Naive thymus-derived CD4-positive, alpha-beta T cell (primary cell): ENCODE measurements at regions not wholly inside any gene's neighbourhood (a gene's known extent, or its start where the extent isn't known, plus 50 kb on each side); places are given as distances from the start of the nearest gene placed in this dataset.

Source experiments
- ATAC-seq: fragments of 150-1000 bp; cut with Tn5 transposase; 2 replicates; pipeline ENCODE4 v1.10.0; 2021; ENCODE audit warnings: mild to moderate bottlenecking, moderate library complexity
- CTCF ChIA-PET: fragments of 350-600 bp; sonication (Branson Sonifier 250); formaldehyde crosslinking; loops from one replicate; lab custom pipeline; 2021; ENCODE audit warnings: antibody characterized with exemption; lab: Charles Lee
- POLR2A ChIA-PET: fragments of 350-600 bp; sonication (Branson Sonifier 250); formaldehyde crosslinking; loops from one replicate; lab custom pipeline; 2021; ENCODE audit warnings: antibody characterized with exemption, inconsistent platforms; lab: Charles Lee
- DNase-seq, 9 donors: peaks; one replicate each; pipeline versions ENCODE4 v3.0.0 to v3.0.0-alpha.2; 2020 to 2022; ENCODE audit warnings: mixed read lengths in 1 of 9
- H3K27ac ChIP-seq: one replicate; pipeline ENCODE4 v1.7.0; 2013; ENCODE audit warnings: mild to moderate bottlenecking, low read depth, low read length, moderate library complexity
- H3K27me3 ChIP-seq, 2 donors: one replicate each; pipeline ENCODE4 v1.7.0; 2013; ENCODE audit warnings: low read length in 2 of 2, mild to moderate bottlenecking in 2 of 2, moderate library complexity in 2 of 2; ENCODE audit not compliant: control insufficient read depth in 2 of 2, insufficient read depth in 2 of 2
- H3K36me3 ChIP-seq, 3 experiments: 1 replicate in 2 of 3; 2 replicates in 1 of 3; pipeline ENCODE4 v1.7.0; 2013; ENCODE audit warnings: low read length in 3 of 3, mild to moderate bottlenecking in 3 of 3, moderate library complexity in 1 of 3; ENCODE audit not compliant: insufficient read depth in 3 of 3, control insufficient read depth in 2 of 3
- H3K4me1 ChIP-seq, 2 donors: one replicate each; pipeline ENCODE4 v1.7.0; 2013; ENCODE audit warnings: low read length in 2 of 2, mild to moderate bottlenecking in 2 of 2, moderate library complexity in 1 of 2; ENCODE audit not compliant: control insufficient read depth in 2 of 2, insufficient read depth in 2 of 2
- H3K4me3 ChIP-seq: 2 replicates; pipeline ENCODE4 v1.7.0; 2013; ENCODE audit warnings: mild to moderate bottlenecking, low read length
- H3K9me3 ChIP-seq, 3 experiments: 1 replicate in 2 of 3; 2 replicates in 1 of 3; pipeline ENCODE4 v1.7.0; 2013; ENCODE audit warnings: low read length in 3 of 3; ENCODE audit not compliant: control insufficient read depth in 2 of 3
- H3K27ac Mint-ChIP-seq, 9 donors: one replicate each; pipeline ENCODE4 v1.8.0; 2020 to 2022; ENCODE audit warnings: mixed read lengths in 9 of 9, mild to moderate bottlenecking in 8 of 9, moderate library complexity in 5 of 9, inconsistent platforms in 2 of 9
- H3K27me3 Mint-ChIP-seq, 5 donors: one replicate each; pipeline ENCODE4 v1.8.0; 2021 to 2022; ENCODE audit warnings: mixed read lengths in 5 of 5, mild to moderate bottlenecking in 1 of 5
- H3K36me3 Mint-ChIP-seq, 5 donors: one replicate each; pipeline ENCODE4 v1.8.0; 2020 to 2022; ENCODE audit warnings: mixed read lengths in 5 of 5, mild to moderate bottlenecking in 3 of 5, inconsistent platforms in 1 of 5
- H3K4me1 Mint-ChIP-seq, 7 donors: one replicate each; pipeline ENCODE4 v1.8.0; 2020 to 2022; ENCODE audit warnings: mixed read lengths in 7 of 7, mild to moderate bottlenecking in 3 of 7, inconsistent platforms in 1 of 7
- H3K4me3 Mint-ChIP-seq, 10 donors: one replicate each; pipeline ENCODE4 v1.8.0; 2020 to 2022; ENCODE audit warnings: mild to moderate bottlenecking in 10 of 10, mixed read lengths in 10 of 10, moderate library complexity in 6 of 10, inconsistent platforms in 2 of 10
- H3K9me3 Mint-ChIP-seq, 11 donors: one replicate each; pipeline ENCODE4 v1.8.0; 2020 to 2022; ENCODE audit warnings: mixed read lengths in 11 of 11, mild to moderate bottlenecking in 4 of 11, inconsistent platforms in 1 of 11, moderate library complexity in 1 of 11
- intact Hi-C, 2 donors: fragments of 100-400 bp; cut with micrococcal nuclease; formaldehyde crosslinking; loops; one replicate each; pipeline ENCODE4 v1.15.1; 2023

GRCh38 chr5:53206562-53206961, 97.0 kb upstream of the MOCS2 start:
- Mint-ChIP-seq H3K36me3 (no peaks in the 10 kb centered on the region), H3K27ac (no peak overlapping the region), H3K4me1 (no peaks in the 10 kb centered on the region), H3K27me3 (peaks cover 0 to 9% (median 4%) of the 10 kb centered on the region in 5 donors), H3K9me3 (peaks cover 0 to 4% (median 0%) of the 10 kb centered on the region in 11 donors), H3K4me3 (no peak overlapping the region)
- ChIA-PET POLR2A (no interaction called here), CTCF (no interaction called here)
- Histone ChIP-seq H3K27ac (no peak overlapping the region), H3K36me3 (no peaks in the 10 kb centered on the region), H3K4me3 (no peak overlapping the region), H3K4me1 (no peaks in the 10 kb centered on the region), H3K9me3 (no peaks in the 10 kb centered on the region), H3K27me3 (peaks cover 0 to 4% of the 10 kb centered on the region in 2 donors)
- no peak for DNase-seq
- no peak for ATAC-seq
- intact Hi-C loops, result no loop called here

GRCh38 chr5:53211799-53212198, 102.2 kb upstream of the MOCS2 start:
- Mint-ChIP-seq H3K27ac (no peak overlapping the region), H3K27me3 (peaks cover 2 to 26% (median 15%) of the 10 kb centered on the region in 5 donors), H3K4me1 (no peaks in the 10 kb centered on the region), H3K9me3 (peaks cover 0 to 21% (median 5%) of the 10 kb centered on the region in 11 donors), H3K4me3 (no peak overlapping the region), H3K36me3 (peaks cover 0 to 8% (median 0%) of the 10 kb centered on the region in 5 donors)
- no peak for ATAC-seq
- Histone ChIP-seq H3K4me3 (no peak overlapping the region), H3K4me1 (no peaks in the 10 kb centered on the region), H3K9me3 (no peaks in the 10 kb centered on the region), H3K36me3 (no peaks in the 10 kb centered on the region), H3K27ac (no peak overlapping the region), H3K27me3 (peaks cover 0 to 4% of the 10 kb centered on the region in 2 donors)
- ChIA-PET POLR2A (no interaction called here), CTCF (no interaction called here)
- no peak for DNase-seq
- intact Hi-C loops, result no loop called here

- Histone ChIP-seq H3K9me3 (no peaks in the 10 kb centered on the region), H3K27ac (no peak overlapping the region), H3K4me1 (no peaks in the 10 kb centered on the region), H3K27me3 (no peaks in the 10 kb centered on the region), H3K36me3 (no peaks in the 10 kb centered on the region), H3K4me3 (no peak overlapping the region)
- Mint-ChIP-seq H3K4me1 (no peaks in the 10 kb centered on the region), H3K36me3 (no peaks in the 10 kb centered on the region), H3K27me3 (peaks cover 0 to 8% (median 2%) of the 10 kb centered on the region in 5 donors), H3K27ac (no peak overlapping the region), H3K9me3 (peaks cover 0 to 27% (median 9%) of the 10 kb centered on the region in 11 donors), H3K4me3 (no peak overlapping the region)
- intact Hi-C loops, result no loop called here
- ChIA-PET CTCF (no interaction called here), POLR2A (no interaction called here)
- ATAC-seq, result no peak
- no peak for DNase-seq
These were observed 109.6 kb upstream of the MOCS2 start for GRCh38 chr5:53219174-53219573.

- H3K27me3 Mint-ChIP-seq, result peaks cover 0 to 6% (median 2%) of the 10 kb centered on the region in 5 donors
- Histone ChIP-seq H3K9me3 (no peaks in the 10 kb centered on the region), H3K4me1 (no peaks in the 10 kb centered on the region), H3K4me3 (no peak overlapping the region), H3K27ac (no peak overlapping the region), H3K36me3 (no peaks in the 10 kb centered on the region), H3K27me3 (no peaks in the 10 kb centered on the region)
- no peaks in the 10 kb centered on the region for H3K36me3 Mint-ChIP-seq
- ChIA-PET CTCF (no interaction called here), POLR2A (no interaction called here)
- H3K4me1 Mint-ChIP-seq, result no peaks in the 10 kb centered on the region
- ATAC-seq (no peak), DNase-seq (no peak)
- no peak overlapping the region for H3K27ac Mint-ChIP-seq
- H3K4me3 Mint-ChIP-seq, result no peak overlapping the region
- intact Hi-C loops, result no loop called here
- H3K9me3 Mint-ChIP-seq, result peaks cover 0 to 26% (median 9%) of the 10 kb centered on the region in 11 donors
These were observed 110.1 kb upstream of the MOCS2 start for GRCh38 chr5:53219610-53220009.

GRCh38 chr5:53233645-53234405, 124.3 kb upstream of the MOCS2 start:
- Mint-ChIP-seq H3K36me3 (no peaks in the 10 kb centered on the region), H3K27me3 (peaks cover 0 to 10% (median 6%) of the 10 kb centered on the region in 5 donors), H3K27ac (no peak overlapping the region), H3K9me3 (peaks cover 0 to 6% (median 3%) of the 10 kb centered on the region in 11 donors), H3K4me3 (no peak overlapping the region), H3K4me1 (no peaks in the 10 kb centered on the region)
- ChIA-PET POLR2A (no interaction called here), CTCF (interaction anchor here (0.7 kb wide), 1 partner anchor 680 kb away, joined by 4 read pairs; no protein-coding TSS in a partner anchor)
- Histone ChIP-seq H3K36me3 (no peaks in the 10 kb centered on the region), H3K4me1 (no peaks in the 10 kb centered on the region), H3K27ac (no peak overlapping the region), H3K27me3 (no peaks in the 10 kb centered on the region), H3K4me3 (no peak overlapping the region), H3K9me3 (no peaks in the 10 kb centered on the region)
- DNase-seq, result no peak
- ATAC-seq, result no peak
- intact Hi-C loops, result no loop called here

- no peaks in the 10 kb centered on the region for H3K9me3 Mint-ChIP-seq
- no peaks in the 10 kb centered on the region for H3K9me3 ChIP-seq
- no peak overlapping the region for H3K27ac Mint-ChIP-seq
- peaks cover 0 to 2% (median 0%) of the 10 kb centered on the region in 7 donors for H3K4me1 Mint-ChIP-seq
- ChIA-PET CTCF (no interaction called here), POLR2A (no interaction called here)
- no peaks in the 10 kb centered on the region for H3K4me1 ChIP-seq
- H3K4me3 ChIP-seq, result no peak overlapping the region
- no peak overlapping the region for H3K4me3 Mint-ChIP-seq
- no peak overlapping the region for H3K27ac ChIP-seq
- no peaks in the 10 kb centered on the region for H3K36me3 ChIP-seq
- no peak for DNase-seq
- H3K36me3 Mint-ChIP-seq, result no peaks in the 10 kb centered on the region
- intact Hi-C loops, result no loop called here
- H3K27me3 Mint-ChIP-seq, result peaks cover 0 to 6% (median 4%) of the 10 kb centered on the region in 5 donors
- ATAC-seq, result no peak
- no peaks in the 10 kb centered on the region for H3K27me3 ChIP-seq
These were observed 127.1 kb upstream of the MOCS2 start for GRCh38 chr5:53236683-53237082.

GRCh38 chr5:53237876-53238275, 128.3 kb upstream of the MOCS2 start:
- Histone ChIP-seq H3K27me3 (no peaks in the 10 kb centered on the region), H3K36me3 (no peaks in the 10 kb centered on the region), H3K4me3 (no peak overlapping the region), H3K4me1 (no peaks in the 10 kb centered on the region), H3K9me3 (no peaks in the 10 kb centered on the region), H3K27ac (no peak overlapping the region)
- ATAC-seq (no peak), DNase-seq (no peak)
- Mint-ChIP-seq H3K27me3 (peaks cover 3 to 10% (median 6%) of the 10 kb centered on the region in 5 donors), H3K4me3 (no peak overlapping the region), H3K4me1 (peaks cover 0 to 2% (median 0%) of the 10 kb centered on the region in 7 donors), H3K9me3 (no peaks in the 10 kb centered on the region), H3K36me3 (no peaks in the 10 kb centered on the region), H3K27ac (no peak overlapping the region)
- intact Hi-C loops, result no loop called here
- ChIA-PET CTCF (no interaction called here), POLR2A (no interaction called here)
